NCI-H1417 treated with DMSO at 0.1 percent for 48 hours (cell line): ENCODE measurements at regions not wholly inside any gene's neighbourhood (a gene's known extent, or its start where the extent isn't known, plus 50 kb on each side); places are given as distances from the start of the nearest gene placed in this dataset.
A peak's percentile ranks its signal among the peaks of the same experiment; 100 is the strongest.
"Not testable (repeated sequence)": the region's sequence is repeated elsewhere in the genome, so short reads cannot be mapped to it uniquely, and the experiment has no call there.

Experiments
- DNase-seq: peaks from one replicate; lab custom pipeline; 2025; lab: John Stamatoyannopoulos, UW

- no peak for DNase-seq
Observed at GRCh38 chr9:106107716-106108115, 413.4 kb downstream of the TMEM38B start.

- not testable (repeated sequence) for DNase-seq
Observed at GRCh38 chr9:106109706-106110105, 415.4 kb downstream of the TMEM38B start.

- DNase-seq = no peak
Observed at GRCh38 chr9:106110483-106110882, 416.1 kb downstream of the TMEM38B start.

GRCh38 chr9:106111039-106111730 lies 416.8 kb downstream of the TMEM38B start:
- peak; percentile 4 for DNase-seq

- no peak for DNase-seq
Observed at GRCh38 chr9:106112935-106113334, 418.6 kb downstream of the TMEM38B start.

GRCh38 chr9:106119176-106119575 lies 424.8 kb downstream of the TMEM38B start:
- DNase-seq = no peak

- DNase-seq = no peak
Observed at GRCh38 chr9:106120071-106120470, 425.7 kb downstream of the TMEM38B start.

- no peak for DNase-seq
Observed at GRCh38 chr9:106127776-106128175, 433.4 kb downstream of the TMEM38B start.

- no peak for DNase-seq
Observed at GRCh38 chr9:106130374-106130773, 436.0 kb downstream of the TMEM38B start.

GRCh38 chr9:106143781-106144180 lies 449.4 kb downstream of the TMEM38B start:
- DNase-seq = no peak

GRCh38 chr9:106146066-106146840 lies 451.9 kb downstream of the TMEM38B start:
- no peak for DNase-seq

GRCh38 chr9:106146886-106147285 lies 452.5 kb downstream of the TMEM38B start:
- no peak for DNase-seq

GRCh38 chr9:106149956-106150355 lies 455.6 kb downstream of the TMEM38B start:
- no peak for DNase-seq

GRCh38 chr9:106156465-106156864 lies 462.1 kb downstream of the TMEM38B start:
- no peak for DNase-seq

- no peak for DNase-seq
Observed at GRCh38 chr9:106172265-106172664, 477.9 kb downstream of the TMEM38B start.

GRCh38 chr9:106174346-106174745 lies 480.0 kb downstream of the TMEM38B start:
- DNase-seq = no peak

GRCh38 chr9:106177216-106177615 lies 482.9 kb downstream of the TMEM38B start:
- DNase-seq = no peak

GRCh38 chr9:106179191-106179590 lies 484.9 kb downstream of the TMEM38B start:
- DNase-seq = no peak

GRCh38 chr9:106203815-106204516 lies 509.6 kb downstream of the TMEM38B start:
- not testable (repeated sequence) for DNase-seq

GRCh38 chr9:106207298-106207697 lies 513.0 kb downstream of the TMEM38B start:
- no peak for DNase-seq

GRCh38 chr9:106218427-106218826 lies 524.1 kb downstream of the TMEM38B start:
- no peak for DNase-seq

GRCh38 chr9:106218854-106219253 lies 524.5 kb downstream of the TMEM38B start:
- no peak for DNase-seq

- DNase-seq = no peak
Observed at GRCh38 chr9:106220415-106220814, 526.1 kb downstream of the TMEM38B start.
